ENCODE measurements at regions not wholly inside any gene's neighbourhood (a gene's known extent, or its start where the extent isn't known, plus 50 kb on each side); places are given as distances from the start of the nearest gene placed in this dataset.

DNA sequence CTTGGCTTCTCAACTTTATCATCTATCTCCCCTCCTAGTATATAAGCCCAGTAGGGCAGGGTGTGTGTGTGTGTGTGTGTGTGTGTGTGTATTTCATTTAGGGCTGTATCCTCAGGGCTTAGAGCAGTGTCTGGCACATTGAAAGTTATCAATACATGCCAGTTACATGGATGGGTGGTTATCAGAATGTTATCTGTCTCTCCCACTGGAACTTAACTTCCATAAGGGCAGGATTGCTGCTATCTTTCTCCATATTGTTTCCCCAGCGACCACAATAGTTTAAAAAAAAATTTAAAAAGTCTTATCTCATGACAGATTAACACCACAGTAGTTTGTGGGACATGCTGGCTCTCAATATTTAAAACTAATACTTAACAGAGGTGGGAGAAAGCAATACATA is 488.9 kb downstream of the PLCL1 start:
- TF ChIP-seq, protein P1, sequence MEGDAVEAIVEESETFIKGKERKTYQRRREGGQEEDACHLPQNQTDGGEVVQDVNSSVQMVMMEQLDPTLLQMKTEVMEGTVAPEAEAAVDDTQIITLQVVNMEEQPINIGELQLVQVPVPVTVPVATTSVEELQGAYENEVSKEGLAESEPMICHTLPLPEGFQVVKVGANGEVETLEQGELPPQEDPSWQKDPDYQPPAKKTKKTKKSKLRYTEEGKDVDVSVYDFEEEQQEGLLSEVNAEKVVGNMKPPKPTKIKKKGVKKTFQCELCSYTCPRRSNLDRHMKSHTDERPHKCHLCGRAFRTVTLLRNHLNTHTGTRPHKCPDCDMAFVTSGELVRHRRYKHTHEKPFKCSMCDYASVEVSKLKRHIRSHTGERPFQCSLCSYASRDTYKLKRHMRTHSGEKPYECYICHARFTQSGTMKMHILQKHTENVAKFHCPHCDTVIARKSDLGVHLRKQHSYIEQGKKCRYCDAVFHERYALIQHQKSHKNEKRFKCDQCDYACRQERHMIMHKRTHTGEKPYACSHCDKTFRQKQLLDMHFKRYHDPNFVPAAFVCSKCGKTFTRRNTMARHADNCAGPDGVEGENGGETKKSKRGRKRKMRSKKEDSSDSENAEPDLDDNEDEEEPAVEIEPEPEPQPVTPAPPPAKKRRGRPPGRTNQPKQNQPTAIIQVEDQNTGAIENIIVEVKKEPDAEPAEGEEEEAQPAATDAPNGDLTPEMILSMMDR (IDR thresholded peaks at IDR 0.05): no peak
- TF ChIP-seq POLR2A (IDR thresholded peaks at IDR 0.05; ENCODE audit: low read depth) (no peak), POLR2AphosphoS5 (IDR thresholded peaks at IDR 0.05) (no peak)

Measured in esophagus muscularis mucosa (tissue), 3 donors.